Mesothelial cell of epicardium (in vitro differentiated cells): ENCODE measurements at regions not wholly inside any gene's neighbourhood (a gene's known extent, or its start where the extent isn't known, plus 50 kb on each side); places are given as distances from the start of the nearest gene placed in this dataset.

Source experiments
- DNase-seq, 2 experiments: peaks; one replicate each; pipeline ENCODE4 v3.0.0; 2021; ENCODE audit warnings: low spot score in 2 of 2; ENCODE audit not compliant: unreplicated experiment in 2 of 2
- H3K27ac Mint-ChIP-seq: 2 replicates; pipeline ENCODE4 v1.8.0; 2021; ENCODE audit warnings: mixed read lengths
- H3K27me3 Mint-ChIP-seq: 2 replicates; pipeline ENCODE4 v1.8.0; 2021; ENCODE audit warnings: low read depth, mixed read lengths
- H3K36me3 Mint-ChIP-seq: 2 replicates; pipeline ENCODE4 v1.8.0; 2021; ENCODE audit warnings: mixed read lengths
- H3K4me1 Mint-ChIP-seq: 2 replicates; pipeline ENCODE4 v1.8.0; 2021; ENCODE audit warnings: mixed read lengths
- H3K4me3 Mint-ChIP-seq: 2 replicates; pipeline ENCODE4 v1.8.0; 2021; ENCODE audit warnings: mild to moderate bottlenecking, moderate library complexity, mixed read lengths
- H3K9me3 Mint-ChIP-seq: 2 replicates; pipeline ENCODE4 v1.8.0; 2021; ENCODE audit warnings: mixed read lengths
- TF ChIP-seq, protein P1 (sequence below): fragments of 200-600 bp; sonication (generic); IDR thresholded peaks from one replicate; pipeline ENCODE4 v1.5.0; 2021; ENCODE audit warnings: antibody characterized with exemption; ENCODE audit not compliant: unreplicated experiment

DNA sequence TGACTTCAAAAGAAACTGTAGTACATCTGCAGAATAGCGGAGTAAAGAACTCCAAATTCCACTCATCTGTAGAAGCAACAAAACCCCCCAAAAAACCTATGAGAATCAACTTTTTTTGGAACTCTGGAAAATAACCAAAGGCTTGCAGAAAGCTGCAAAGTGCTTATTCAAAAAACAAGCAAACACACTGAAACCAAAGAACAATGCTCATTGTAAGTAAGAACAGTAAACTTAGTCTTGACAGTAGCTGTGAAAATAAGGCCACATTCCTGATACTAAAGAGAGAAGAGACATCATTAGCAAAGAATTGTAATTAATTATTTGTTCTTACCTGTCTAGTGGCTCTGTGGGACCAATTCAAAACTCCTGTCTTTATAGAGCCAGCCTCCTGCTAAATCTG is 534.3 kb upstream of the C16orf82 start:
- Mint-ChIP-seq H3K27me3 (peaks cover 4% of the 10 kb centered on the region), H3K27ac (no peak overlapping the region), H3K4me3 (no peak overlapping the region), H3K4me1 (no peaks in the 10 kb centered on the region), H3K36me3 (no peaks in the 10 kb centered on the region), H3K9me3 (peaks cover 8% of the 10 kb centered on the region)
- TF ChIP-seq, protein P1, sequence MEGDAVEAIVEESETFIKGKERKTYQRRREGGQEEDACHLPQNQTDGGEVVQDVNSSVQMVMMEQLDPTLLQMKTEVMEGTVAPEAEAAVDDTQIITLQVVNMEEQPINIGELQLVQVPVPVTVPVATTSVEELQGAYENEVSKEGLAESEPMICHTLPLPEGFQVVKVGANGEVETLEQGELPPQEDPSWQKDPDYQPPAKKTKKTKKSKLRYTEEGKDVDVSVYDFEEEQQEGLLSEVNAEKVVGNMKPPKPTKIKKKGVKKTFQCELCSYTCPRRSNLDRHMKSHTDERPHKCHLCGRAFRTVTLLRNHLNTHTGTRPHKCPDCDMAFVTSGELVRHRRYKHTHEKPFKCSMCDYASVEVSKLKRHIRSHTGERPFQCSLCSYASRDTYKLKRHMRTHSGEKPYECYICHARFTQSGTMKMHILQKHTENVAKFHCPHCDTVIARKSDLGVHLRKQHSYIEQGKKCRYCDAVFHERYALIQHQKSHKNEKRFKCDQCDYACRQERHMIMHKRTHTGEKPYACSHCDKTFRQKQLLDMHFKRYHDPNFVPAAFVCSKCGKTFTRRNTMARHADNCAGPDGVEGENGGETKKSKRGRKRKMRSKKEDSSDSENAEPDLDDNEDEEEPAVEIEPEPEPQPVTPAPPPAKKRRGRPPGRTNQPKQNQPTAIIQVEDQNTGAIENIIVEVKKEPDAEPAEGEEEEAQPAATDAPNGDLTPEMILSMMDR: no peak
- DNase-seq: no peak

DNA sequence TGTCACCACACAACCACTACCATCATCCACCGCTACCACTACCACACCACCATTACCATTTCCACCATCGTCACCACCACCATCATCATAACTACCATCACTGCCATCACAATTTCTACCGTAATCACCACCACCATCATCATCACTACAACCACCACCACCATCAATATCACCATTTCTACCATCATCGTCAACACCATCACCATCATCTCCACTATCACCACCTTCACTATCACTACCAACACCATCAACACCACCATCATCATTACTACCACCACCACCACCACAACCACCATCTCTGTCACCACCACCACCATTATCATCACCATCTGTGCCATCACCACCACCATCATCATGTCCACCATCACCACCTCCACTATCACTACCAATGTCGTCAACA is 524.5 kb upstream of the C16orf82 start:
- H3K9me3 Mint-ChIP-seq: no peaks in the 10 kb centered on the region
- H3K36me3 Mint-ChIP-seq: no peaks in the 10 kb centered on the region
- no peak overlapping the region for H3K27ac Mint-ChIP-seq
- H3K27me3 Mint-ChIP-seq: peaks cover 5% of the 10 kb centered on the region
- no peaks in the 10 kb centered on the region for H3K4me1 Mint-ChIP-seq
- no peak overlapping the region for H3K4me3 Mint-ChIP-seq
- TF ChIP-seq, protein P1: no peak
- no peak for DNase-seq

DNA sequence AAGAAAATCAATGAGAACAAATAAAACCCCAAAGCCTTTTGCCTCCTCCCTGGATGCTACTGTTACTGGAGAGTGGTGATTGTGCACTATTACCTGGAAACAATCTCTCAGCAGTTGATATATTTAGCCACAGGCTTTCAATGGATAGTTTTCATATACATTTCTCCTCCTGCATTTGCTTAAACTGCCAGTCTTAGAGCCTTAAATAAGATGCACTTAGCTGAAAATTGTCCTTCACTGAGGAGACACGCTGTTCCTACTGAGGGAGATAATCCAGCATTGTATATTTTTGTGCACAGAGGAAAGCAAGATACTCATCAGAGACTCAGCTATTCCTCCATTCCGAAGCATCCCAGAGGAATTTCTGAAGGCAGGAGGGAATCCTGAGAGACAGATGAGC is 520.2 kb upstream of the C16orf82 start:
- H3K4me1 Mint-ChIP-seq: peaks cover 3% of the 10 kb centered on the region
- H3K27me3 Mint-ChIP-seq: peaks cover 20% of the 10 kb centered on the region
- H3K4me3 Mint-ChIP-seq: no peak overlapping the region
- no peaks in the 10 kb centered on the region for H3K9me3 Mint-ChIP-seq
- no peak overlapping the region for H3K27ac Mint-ChIP-seq
- H3K36me3 Mint-ChIP-seq: no peaks in the 10 kb centered on the region
- TF ChIP-seq, protein P1: no peak
- DNase-seq: no peak

DNA sequence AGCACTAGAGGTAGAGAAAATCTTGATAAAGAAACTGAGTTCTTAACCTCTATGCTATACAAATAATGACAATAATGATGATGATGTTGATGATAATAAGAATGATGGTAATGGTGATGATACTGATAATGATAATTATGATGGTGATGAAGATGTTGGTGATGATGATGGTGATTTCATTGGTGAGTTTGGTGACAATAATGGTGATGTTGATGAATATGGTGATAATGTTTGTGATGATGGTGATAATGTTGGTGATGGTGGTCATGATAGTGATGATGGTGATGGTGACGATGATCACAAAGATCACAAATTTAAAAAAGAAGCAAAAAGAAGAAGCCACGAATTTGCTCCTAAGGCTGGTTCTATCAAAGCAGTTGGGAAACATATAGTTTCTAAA is 519.0 kb upstream of the C16orf82 start:
- H3K36me3 Mint-ChIP-seq: no peaks in the 10 kb centered on the region
- peaks cover 20% of the 10 kb centered on the region for H3K27me3 Mint-ChIP-seq
- TF ChIP-seq, protein P1: no peak
- H3K4me1 Mint-ChIP-seq: peaks cover 3% of the 10 kb centered on the region
- H3K9me3 Mint-ChIP-seq: no peaks in the 10 kb centered on the region
- no peak overlapping the region for H3K4me3 Mint-ChIP-seq
- no peak for DNase-seq
- H3K27ac Mint-ChIP-seq: no peak overlapping the region

DNA sequence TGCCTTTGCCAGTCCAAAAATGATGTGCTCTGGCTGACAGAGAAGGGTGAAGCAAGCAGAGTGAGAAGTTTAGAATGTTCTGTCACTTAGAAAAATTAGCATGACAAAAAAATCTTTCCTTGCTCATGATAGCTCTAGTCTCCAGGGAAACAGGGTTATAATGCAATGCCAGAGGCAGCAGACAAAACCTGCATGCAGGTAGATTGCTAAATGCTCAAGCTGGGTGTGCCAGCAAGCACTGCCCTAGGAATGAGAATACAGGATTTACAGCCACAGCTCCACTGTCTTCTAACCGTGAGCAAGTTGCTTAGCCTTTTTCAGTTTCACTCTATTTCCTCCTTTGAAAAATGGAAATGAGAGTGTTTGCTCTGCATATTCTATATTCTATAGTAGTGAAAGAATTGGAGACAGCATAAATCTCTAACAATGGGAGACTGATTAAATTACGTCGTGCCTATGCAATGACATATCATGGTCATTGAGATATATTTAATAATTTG is 516.6 kb upstream of the C16orf82 start:
- Mint-ChIP-seq H3K27ac (no peak overlapping the region), H3K9me3 (no peaks in the 10 kb centered on the region), H3K4me1 (peaks cover 5% of the 10 kb centered on the region), H3K27me3 (peaks cover 22% of the 10 kb centered on the region), H3K36me3 (no peaks in the 10 kb centered on the region), H3K4me3 (no peak overlapping the region)
- no peak for DNase-seq
- TF ChIP-seq, protein P1: no peak

DNA sequence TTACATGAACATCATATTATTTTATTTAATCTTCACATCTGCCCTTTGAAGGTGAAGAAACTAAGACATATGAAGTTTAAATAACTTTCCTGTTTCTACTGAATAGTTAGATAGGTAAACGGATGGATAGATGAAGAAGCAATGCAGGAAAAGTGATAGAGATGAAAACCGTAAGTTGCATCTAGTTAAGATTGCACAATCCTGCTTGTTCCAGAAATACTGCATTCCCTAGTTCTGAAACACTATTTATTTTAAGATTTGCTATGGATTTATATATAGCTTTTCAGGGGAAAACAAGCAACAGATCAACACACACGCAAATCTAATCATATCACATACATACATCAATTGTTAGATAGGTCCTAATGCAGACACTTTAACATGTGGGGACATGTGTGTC is 512.7 kb upstream of the C16orf82 start:
- Mint-ChIP-seq H3K27me3 (peaks cover 26% of the 10 kb centered on the region), H3K9me3 (no peaks in the 10 kb centered on the region), H3K27ac (no peak overlapping the region), H3K4me1 (peaks cover 5% of the 10 kb centered on the region), H3K36me3 (no peaks in the 10 kb centered on the region), H3K4me3 (no peak overlapping the region)
- TF ChIP-seq, protein P1: no peak
- no peak for DNase-seq
